ENCODE measurements at regions not wholly inside any gene's neighbourhood (a gene's known extent, or its start where the extent isn't known, plus 50 kb on each side); places are given as distances from the start of the nearest gene placed in this dataset.
"Not testable (repeated sequence)": the region's sequence is repeated elsewhere in the genome, so short reads cannot be mapped to it uniquely, and the experiment has no call there.

DNA sequence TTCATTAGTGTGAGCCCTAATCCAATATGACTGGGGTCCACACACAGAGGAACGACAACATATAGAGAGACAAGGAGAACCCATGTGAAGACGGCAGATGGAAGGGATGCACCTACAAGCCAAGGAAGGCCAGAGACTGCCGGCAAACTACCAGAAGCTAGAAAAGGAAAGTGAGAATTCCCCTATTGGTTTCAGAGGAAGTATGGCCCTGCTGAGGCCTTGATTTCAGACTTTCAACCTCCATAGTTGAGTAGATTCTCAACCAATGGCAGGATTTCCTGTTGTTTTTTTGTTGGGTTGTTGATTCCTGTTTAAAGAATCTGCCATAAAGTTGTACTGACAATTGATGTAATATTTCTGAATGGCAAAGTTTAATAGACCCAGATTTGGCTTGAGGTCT lies 241.5 kb downstream of the SATB2 start:
- no peak for DNase-seq
- Mint-ChIP-seq H3K4me3 (no peak overlapping the region), H3K27ac (no peak overlapping the region), H3K9me3 (peaks cover 3% of the 10 kb centered on the region), H3K27me3 (ENCODE audit: low read depth) (peaks cover 3% of the 10 kb centered on the region), H3K36me3 (ENCODE audit: low read depth) (no peaks in the 10 kb centered on the region), H3K4me1 (ENCODE audit: low read depth) (no peaks in the 10 kb centered on the region)
- intact Hi-C loops (cut with micrococcal nuclease): no loop called here
- CTCF ChIA-PET: no interaction called here

DNA sequence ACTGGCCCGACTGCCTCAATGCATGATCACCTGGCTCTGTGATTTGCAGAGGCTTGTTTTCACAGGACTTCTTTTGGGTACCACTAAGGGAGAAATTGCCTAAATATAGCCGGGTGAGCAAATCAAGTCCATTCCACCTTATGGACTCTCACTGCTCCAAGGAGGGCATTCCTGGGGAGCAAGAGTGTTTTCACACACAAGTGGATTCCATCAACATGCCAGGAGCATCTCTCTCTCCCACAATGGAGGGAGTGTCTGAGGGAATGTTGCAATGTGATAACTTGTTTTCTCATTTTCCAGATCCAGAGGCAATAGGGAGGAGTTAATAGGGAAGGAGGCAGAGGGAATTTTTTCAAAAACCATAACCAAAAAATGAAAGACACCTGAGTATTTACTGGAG lies 250.7 kb downstream of the SATB2 start:
- CTCF ChIA-PET: no interaction called here
- intact Hi-C loops (cut with micrococcal nuclease): no loop called here

DNA sequence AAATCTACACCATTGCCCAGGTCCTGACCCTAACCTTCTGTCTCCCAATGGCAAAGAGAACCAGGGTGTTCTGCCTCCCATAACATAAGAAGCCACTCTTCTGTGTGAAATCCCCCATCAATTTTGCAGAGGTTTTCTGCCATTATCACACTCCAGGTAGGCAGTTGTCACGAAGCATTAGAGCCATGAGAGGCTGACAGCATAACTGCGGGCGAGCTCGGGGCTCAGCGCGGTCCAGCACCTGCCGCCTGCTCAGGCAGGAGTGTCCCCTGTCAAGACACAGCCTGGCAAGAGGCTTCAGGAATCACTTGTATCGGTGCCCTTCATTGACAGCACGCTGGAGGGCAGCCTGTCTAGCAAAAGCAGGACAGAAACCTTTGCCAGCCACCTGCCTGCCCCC lies 251.2 kb downstream of the SATB2 start:
- no peaks in the 10 kb centered on the region for H3K4me1 Mint-ChIP-seq (ENCODE audit: low read depth)
- no peak overlapping the region for H3K27ac Mint-ChIP-seq
- CTCF ChIA-PET: no interaction called here
- no peak for DNase-seq
- intact Hi-C loops (cut with micrococcal nuclease): no loop called here
- H3K9me3 Mint-ChIP-seq: peaks cover 2% of the 10 kb centered on the region
- H3K36me3 Mint-ChIP-seq (ENCODE audit: low read depth): no peaks in the 10 kb centered on the region
- peaks cover 4% of the 10 kb centered on the region for H3K27me3 Mint-ChIP-seq (ENCODE audit: low read depth)
- H3K4me3 Mint-ChIP-seq: no peak overlapping the region

More for the DNA sequence above, 250.7 kb downstream of the SATB2 start:
- Mint-ChIP-seq H3K4me1 (ENCODE audit: low read depth) (no peaks in the 10 kb centered on the region), H3K4me3 (no peak overlapping the region), H3K36me3 (ENCODE audit: low read depth) (no peaks in the 10 kb centered on the region), H3K9me3 (peaks cover 4% of the 10 kb centered on the region), H3K27me3 (ENCODE audit: low read depth) (peaks cover 4% of the 10 kb centered on the region), H3K27ac (no peak overlapping the region)
- no peak for DNase-seq

DNA sequence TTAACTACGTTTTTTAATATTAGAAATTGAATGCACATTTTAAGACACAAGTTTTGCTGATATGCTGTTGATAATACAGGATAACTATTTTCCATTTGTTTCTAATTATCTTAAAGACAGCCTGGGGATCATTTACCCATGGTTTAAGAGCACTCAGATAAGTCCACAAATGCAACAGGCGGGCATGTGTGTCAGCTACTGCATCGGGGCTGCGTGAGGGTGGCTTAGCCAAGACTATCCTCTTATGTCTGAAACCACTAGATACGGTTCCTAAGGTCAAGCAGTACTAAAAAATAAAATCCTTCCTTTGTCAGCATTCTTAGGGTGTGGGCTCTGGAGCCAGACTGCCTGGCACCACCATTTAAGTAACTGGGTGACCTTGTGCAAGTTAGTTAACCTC lies 254.8 kb downstream of the SATB2 start:
- intact Hi-C loops (cut with micrococcal nuclease): no loop called here
- DNase-seq: no peak
- H3K4me1 Mint-ChIP-seq (ENCODE audit: low read depth): no peaks in the 10 kb centered on the region

DNA sequence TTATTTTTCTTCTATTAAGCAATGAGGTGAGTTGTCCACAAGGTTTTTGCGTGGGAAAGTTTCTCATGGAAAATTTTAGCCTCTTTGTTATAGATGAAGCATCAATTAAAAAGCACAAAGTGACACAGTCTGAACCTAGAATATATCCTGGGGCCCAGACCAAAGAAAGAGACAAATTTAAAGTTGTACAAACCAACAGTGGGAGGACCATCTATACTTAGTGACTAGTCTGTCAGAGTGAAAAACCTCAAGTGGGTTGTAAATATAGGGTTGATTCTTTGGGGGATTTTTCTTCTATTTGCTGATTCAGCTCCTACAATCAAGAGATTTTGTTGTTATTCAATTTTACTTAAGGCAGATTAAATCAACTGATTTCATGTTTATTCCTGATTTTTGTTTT lies 256.2 kb downstream of the SATB2 start:
- CTCF ChIA-PET: interaction anchor here (0.6 kb wide), 1 partner anchor 227 kb away, joined by 3 read pairs; no protein-coding TSS in a partner anchor
- DNase-seq: no peak
- intact Hi-C loops (cut with micrococcal nuclease): no loop called here
- no peak overlapping the region for H3K27ac Mint-ChIP-seq
- H3K27me3 Mint-ChIP-seq (ENCODE audit: low read depth): peaks cover 4% of the 10 kb centered on the region
- no peaks in the 10 kb centered on the region for H3K9me3 Mint-ChIP-seq
- H3K4me1 Mint-ChIP-seq (ENCODE audit: low read depth): no peaks in the 10 kb centered on the region
- H3K36me3 Mint-ChIP-seq (ENCODE audit: low read depth): no peaks in the 10 kb centered on the region
- no peak overlapping the region for H3K4me3 Mint-ChIP-seq

More for the DNA sequence above, 254.8 kb downstream of the SATB2 start:
- Mint-ChIP-seq H3K27ac (no peak overlapping the region), H3K9me3 (no peaks in the 10 kb centered on the region), H3K27me3 (ENCODE audit: low read depth) (peaks cover 4% of the 10 kb centered on the region), H3K36me3 (ENCODE audit: low read depth) (no peaks in the 10 kb centered on the region), H3K4me3 (no peak overlapping the region)
- CTCF ChIA-PET: no interaction called here

DNA sequence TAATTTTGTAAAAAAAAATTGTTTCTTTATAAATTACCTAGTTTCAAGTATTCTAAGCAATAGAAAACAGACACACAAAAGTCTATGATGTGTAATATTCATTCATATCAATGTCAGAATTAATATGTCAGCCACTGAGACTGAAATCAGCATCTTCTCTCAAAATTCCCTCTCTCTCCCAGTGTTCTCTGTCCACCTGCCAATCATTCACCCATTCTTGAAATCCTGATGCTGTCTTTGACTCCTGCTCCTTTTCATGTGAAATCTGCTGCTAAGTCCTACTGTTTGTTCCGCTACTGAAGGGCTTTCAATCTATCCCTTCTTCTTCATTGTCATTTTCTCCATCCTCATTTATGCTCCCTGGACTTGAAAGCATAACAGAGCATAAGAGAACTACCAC lies 257.9 kb downstream of the SATB2 start:
- H3K27me3 Mint-ChIP-seq (ENCODE audit: low read depth): peaks cover 4% of the 10 kb centered on the region
- intact Hi-C loops (cut with micrococcal nuclease): no loop called here
- no peak for DNase-seq
- no peak overlapping the region for H3K27ac Mint-ChIP-seq
- H3K9me3 Mint-ChIP-seq: no peaks in the 10 kb centered on the region
- CTCF ChIA-PET: no interaction called here
- H3K4me3 Mint-ChIP-seq: no peak overlapping the region
- H3K4me1 Mint-ChIP-seq (ENCODE audit: low read depth): no peaks in the 10 kb centered on the region
- no peaks in the 10 kb centered on the region for H3K36me3 Mint-ChIP-seq (ENCODE audit: low read depth)

DNA sequence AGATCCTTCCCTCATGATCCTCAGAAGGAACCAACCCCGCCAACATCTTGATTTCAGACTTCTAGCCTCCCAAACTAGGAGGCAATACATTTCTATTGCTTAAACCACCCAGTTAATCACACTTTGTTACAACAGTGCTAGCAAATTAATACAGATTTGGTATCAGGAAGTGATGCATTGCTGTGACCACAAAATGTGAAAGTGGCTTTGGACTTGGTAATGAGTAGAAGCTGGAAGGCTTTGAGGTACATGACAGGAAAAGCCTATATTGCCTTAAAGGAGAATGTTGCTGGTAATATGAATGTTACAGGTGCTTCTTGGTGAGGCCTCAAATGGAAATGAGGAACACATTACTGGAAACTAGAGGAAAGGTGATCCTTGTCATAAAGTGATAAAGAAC lies 260.3 kb downstream of the SATB2 start:
- intact Hi-C loops (cut with micrococcal nuclease): no loop called here
- Mint-ChIP-seq H3K36me3 (ENCODE audit: low read depth) (no peaks in the 10 kb centered on the region), H3K4me1 (ENCODE audit: low read depth) (no peaks in the 10 kb centered on the region), H3K4me3 (no peak overlapping the region), H3K9me3 (no peaks in the 10 kb centered on the region), H3K27me3 (ENCODE audit: low read depth) (no peaks in the 10 kb centered on the region), H3K27ac (no peak overlapping the region)
- no peak for DNase-seq
- CTCF ChIA-PET: interaction anchor here (0.5 kb wide), 1 partner anchor 23 kb away, joined by 3 read pairs; no protein-coding TSS in a partner anchor

DNA sequence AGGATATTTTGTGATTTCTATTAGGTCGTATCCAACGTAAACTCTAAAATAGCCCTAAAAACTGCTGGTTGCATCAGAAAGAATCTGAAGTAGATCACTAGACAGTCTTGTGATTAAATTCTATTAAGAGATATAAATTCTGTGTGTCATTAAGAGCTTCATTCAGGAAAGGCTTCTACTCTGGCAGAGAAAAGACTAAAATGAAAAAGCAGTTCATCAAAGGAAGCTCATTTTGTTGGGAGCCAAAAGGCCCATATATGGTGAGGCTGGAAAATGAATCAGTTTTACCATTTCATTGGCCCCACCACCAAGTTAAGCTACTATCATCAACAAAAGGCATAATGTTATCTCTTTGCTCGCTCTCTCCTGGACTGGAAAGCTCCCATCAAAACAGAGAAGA lies 261.1 kb downstream of the SATB2 start:
- CTCF ChIA-PET: no interaction called here
- intact Hi-C loops (cut with micrococcal nuclease): no loop called here
- no peak overlapping the region for H3K4me3 Mint-ChIP-seq
- H3K4me1 Mint-ChIP-seq (ENCODE audit: low read depth): no peaks in the 10 kb centered on the region
- no peak overlapping the region for H3K27ac Mint-ChIP-seq
- no peaks in the 10 kb centered on the region for H3K36me3 Mint-ChIP-seq (ENCODE audit: low read depth)
- no peak for DNase-seq
- no peaks in the 10 kb centered on the region for H3K27me3 Mint-ChIP-seq (ENCODE audit: low read depth)
- H3K9me3 Mint-ChIP-seq: no peaks in the 10 kb centered on the region

DNA sequence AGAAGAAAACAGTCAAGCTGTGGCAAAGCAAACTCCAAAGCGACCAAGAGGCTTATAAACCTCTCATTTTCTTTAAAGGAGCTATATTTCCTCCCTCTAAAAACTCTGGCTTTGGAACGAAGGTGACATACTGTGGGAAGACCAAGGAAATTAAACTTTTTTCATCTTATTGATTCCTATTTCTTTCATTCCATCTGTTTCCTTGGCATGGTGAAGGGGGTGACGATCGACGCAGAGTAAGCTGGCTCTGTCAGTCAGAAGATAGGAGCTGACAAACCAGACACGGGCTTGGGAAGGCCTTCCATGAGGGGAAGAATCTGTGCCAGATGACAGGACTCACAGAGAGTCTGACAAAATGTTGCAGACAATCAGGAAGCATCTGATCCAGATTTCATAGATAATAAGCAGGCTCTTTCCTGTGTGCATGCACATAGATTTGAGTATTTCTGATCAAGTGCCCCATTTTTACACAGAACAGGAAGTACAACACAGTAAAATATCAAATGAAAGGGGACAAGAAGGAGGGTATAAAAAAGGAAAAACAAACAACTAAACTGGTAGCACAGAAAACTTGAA lies 261.7 kb downstream of the SATB2 start:
- Mint-ChIP-seq H3K27ac (no peak overlapping the region), H3K9me3 (no peaks in the 10 kb centered on the region), H3K4me3 (no peak overlapping the region), H3K4me1 (ENCODE audit: low read depth) (no peaks in the 10 kb centered on the region), H3K27me3 (ENCODE audit: low read depth) (no peaks in the 10 kb centered on the region), H3K36me3 (ENCODE audit: low read depth) (no peaks in the 10 kb centered on the region)
- CTCF ChIA-PET: interaction anchor here (0.7 kb wide), 1 partner anchor 69 kb away, joined by 3 read pairs; no protein-coding TSS in a partner anchor
- DNase-seq: no peak
- intact Hi-C loops (cut with micrococcal nuclease): no loop called here

DNA sequence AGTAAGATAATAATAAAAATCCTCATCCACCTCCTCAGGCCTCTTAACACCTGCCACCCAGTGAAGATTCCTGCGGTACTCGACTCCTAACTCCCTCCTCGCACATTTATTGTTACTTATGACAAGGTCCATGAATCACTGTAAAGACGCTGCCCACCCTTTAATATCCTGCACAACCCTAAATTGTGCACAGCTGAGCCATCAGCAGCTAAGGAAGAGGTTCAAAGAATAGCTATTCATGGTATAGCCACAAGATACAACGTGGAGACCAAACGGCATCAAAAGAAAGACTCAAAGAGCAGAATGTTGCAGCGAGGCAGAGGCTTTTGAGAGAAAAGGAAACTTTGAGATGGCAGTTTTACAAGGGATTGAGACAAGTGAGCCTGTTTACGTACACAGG lies 266.3 kb downstream of the SATB2 start:
- Mint-ChIP-seq H3K27me3 (ENCODE audit: low read depth) (no peaks in the 10 kb centered on the region), H3K4me3 (no peak overlapping the region), H3K9me3 (no peaks in the 10 kb centered on the region), H3K27ac (no peak overlapping the region), H3K4me1 (ENCODE audit: low read depth) (no peaks in the 10 kb centered on the region), H3K36me3 (ENCODE audit: low read depth) (no peaks in the 10 kb centered on the region)
- intact Hi-C loops (cut with micrococcal nuclease): no loop called here
- DNase-seq: no peak
- CTCF ChIA-PET: interaction anchor here (0.6 kb wide), 1 partner anchor 416 kb away, joined by 5 read pairs; no protein-coding TSS in a partner anchor

DNA sequence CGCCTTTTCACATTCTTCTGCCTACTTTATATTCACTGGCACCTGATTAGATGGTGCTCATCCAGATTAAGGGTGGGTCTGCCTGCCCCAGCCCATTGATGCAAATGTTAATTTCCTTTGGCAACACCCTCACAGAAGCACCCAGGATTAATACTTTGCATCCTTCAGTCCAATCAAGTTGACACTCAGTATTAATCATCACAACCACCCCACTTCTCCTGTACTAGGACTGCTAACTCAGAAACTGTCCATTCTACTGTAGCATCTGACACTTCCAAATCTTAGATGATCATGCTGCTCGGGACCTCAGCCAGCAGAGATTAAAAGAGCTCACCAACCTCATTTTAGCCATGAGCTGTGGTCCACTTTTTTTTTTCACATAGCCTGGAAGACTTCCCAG lies 268.5 kb downstream of the SATB2 start:
- no peaks in the 10 kb centered on the region for H3K9me3 Mint-ChIP-seq
- no peak overlapping the region for H3K27ac Mint-ChIP-seq
- H3K4me3 Mint-ChIP-seq: no peak overlapping the region
- no peaks in the 10 kb centered on the region for H3K27me3 Mint-ChIP-seq (ENCODE audit: low read depth)
- no peak for DNase-seq
- no peaks in the 10 kb centered on the region for H3K4me1 Mint-ChIP-seq (ENCODE audit: low read depth)
- no peaks in the 10 kb centered on the region for H3K36me3 Mint-ChIP-seq (ENCODE audit: low read depth)
- intact Hi-C loops (cut with micrococcal nuclease): no loop called here
- CTCF ChIA-PET: no interaction called here

DNA sequence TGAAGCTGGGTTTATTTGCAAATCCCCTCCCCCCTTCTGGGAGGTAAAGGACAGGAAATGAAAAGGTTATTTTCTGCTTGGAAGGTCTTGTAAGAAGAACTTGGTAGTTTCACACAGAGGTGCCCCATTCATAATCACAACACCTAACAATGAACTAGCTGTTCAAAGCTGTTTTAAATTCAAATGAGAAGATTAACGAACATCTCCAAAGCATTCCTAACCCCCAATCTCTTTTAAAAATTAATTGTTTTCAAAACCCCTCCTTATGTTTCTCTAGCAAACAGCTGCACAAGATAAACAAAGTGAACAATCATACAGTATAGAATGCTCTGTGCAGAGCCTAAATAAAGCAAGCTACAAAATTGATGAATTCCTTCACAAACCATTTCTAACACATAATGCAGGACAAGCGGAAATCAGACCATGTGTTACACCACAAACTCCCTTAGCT lies 271.4 kb downstream of the SATB2 start:
- Mint-ChIP-seq H3K9me3 (no peaks in the 10 kb centered on the region), H3K4me1 (ENCODE audit: low read depth) (no peaks in the 10 kb centered on the region), H3K27me3 (ENCODE audit: low read depth) (no peaks in the 10 kb centered on the region), H3K36me3 (ENCODE audit: low read depth) (no peaks in the 10 kb centered on the region), H3K4me3 (no peak overlapping the region), H3K27ac (no peak overlapping the region)
- CTCF ChIA-PET: interaction anchor here (1.1 kb wide), 1 partner anchor 303 kb away, joined by 4 read pairs; no protein-coding TSS in a partner anchor
- intact Hi-C loops (cut with micrococcal nuclease): no loop called here
- DNase-seq: no peak

DNA sequence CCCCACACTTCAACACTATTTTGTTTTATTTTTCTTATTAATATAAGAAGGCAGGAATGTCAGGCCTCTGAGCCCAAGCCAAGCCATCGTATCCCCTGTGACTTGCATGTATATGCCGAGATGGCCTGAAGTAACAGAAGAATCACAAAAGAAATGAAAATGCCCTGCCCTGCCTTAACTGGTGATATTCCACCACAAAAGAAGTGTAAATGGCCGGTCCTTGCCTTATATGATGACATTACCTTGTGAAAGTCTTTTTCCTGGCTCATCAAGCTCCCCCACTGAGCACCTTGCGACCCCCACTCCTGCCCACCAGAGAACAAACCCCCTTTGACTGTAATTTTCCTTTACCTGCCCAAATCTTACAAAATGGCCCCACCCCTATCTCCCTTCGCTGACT lies 272.6 kb downstream of the SATB2 start:
- H3K4me1 Mint-ChIP-seq (ENCODE audit: low read depth); H3K27me3 Mint-ChIP-seq (ENCODE audit: low read depth); H3K9me3 Mint-ChIP-seq; intact Hi-C loops (cut with micrococcal nuclease); H3K27ac Mint-ChIP-seq; H3K4me3 Mint-ChIP-seq; CTCF ChIA-PET; H3K36me3 Mint-ChIP-seq (ENCODE audit: low read depth); DNase-seq: not testable (repeated sequence)
